ENCODE measurements at regions not wholly inside any gene's neighbourhood (a gene's known extent, or its start where the extent isn't known, plus 50 kb on each side); places are given as distances from the start of the nearest gene placed in this dataset.
"Not testable (repeated sequence)": the region's sequence is repeated elsewhere in the genome, so short reads cannot be mapped to it uniquely, and the experiment has no call there.

- TF ChIP-seq CTCF (IDR thresholded peaks at IDR 0.05; ENCODE audit: low read length); EZH2 (optimal IDR thresholded peaks at IDR 0.05; ENCODE audit: low read depth, low read length): not testable (repeated sequence)
These were observed 741.5 kb downstream of the CDY1 start for GRCh38 chrY:26363442-26363841.
